ENCODE measurements at regions not wholly inside any gene's neighbourhood (a gene's known extent, or its start where the extent isn't known, plus 50 kb on each side); places are given as distances from the start of the nearest gene placed in this dataset.
"Not testable (repeated sequence)": the region's sequence is repeated elsewhere in the genome, so short reads cannot be mapped to it uniquely, and the experiment has no call there.

DNA sequence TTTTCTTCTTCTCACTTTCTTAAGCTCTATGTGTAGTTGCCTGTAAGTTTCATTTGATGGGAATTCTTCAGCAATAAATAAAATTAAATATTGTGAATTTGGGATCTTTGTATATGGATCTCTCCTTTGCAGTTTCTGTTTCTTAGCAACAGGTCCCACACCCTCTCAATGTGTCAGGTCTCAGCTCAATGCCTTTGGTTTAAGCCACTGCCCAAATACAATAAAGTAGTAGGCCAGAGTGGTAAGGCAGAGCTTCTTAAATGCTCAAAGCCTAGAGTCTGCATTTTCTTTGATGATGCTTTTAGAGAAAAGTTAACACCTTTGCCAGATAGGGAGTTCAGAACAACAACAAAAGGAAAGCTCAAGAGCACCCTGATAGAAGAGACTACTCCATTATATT, 343.7 kb downstream of the NSUN3 start:
- Mint-ChIP-seq H3K4me1 (no peaks in the 10 kb centered on the region), H3K27ac (no peak overlapping the region), H3K27me3 (no peaks in the 10 kb centered on the region), H3K4me3 (no peak overlapping the region), H3K36me3 (ENCODE audit: low read depth) (no peaks in the 10 kb centered on the region), H3K9me3 (no peaks in the 10 kb centered on the region)
- ChIA-PET CTCF (no interaction called here), POLR2A (no interaction called here)
- DNase-seq, result no peak

DNA sequence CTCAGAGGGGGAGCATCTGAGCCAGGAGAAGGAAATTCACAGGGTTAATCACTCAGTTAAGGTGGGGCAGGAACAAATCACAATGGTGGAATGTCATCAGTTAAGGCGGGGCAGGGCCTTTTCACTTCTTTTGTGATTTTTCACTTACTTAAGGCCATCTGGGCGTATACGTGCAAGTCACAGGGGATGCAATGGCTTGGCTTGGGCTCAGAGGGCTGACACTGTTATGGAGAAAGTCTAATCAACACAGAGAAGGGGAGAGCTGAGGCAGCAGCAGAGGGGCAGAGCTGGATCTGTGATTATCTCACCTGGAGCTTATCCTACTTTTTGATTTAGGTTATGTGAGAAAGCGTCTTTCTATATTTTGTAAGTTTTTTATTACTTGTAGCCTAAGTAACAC, 350.1 kb downstream of the NSUN3 start:
- H3K9me3 Mint-ChIP-seq; H3K27ac Mint-ChIP-seq; POLR2A ChIA-PET; H3K4me3 Mint-ChIP-seq; H3K36me3 Mint-ChIP-seq (ENCODE audit: low read depth); H3K27me3 Mint-ChIP-seq; CTCF ChIA-PET; H3K4me1 Mint-ChIP-seq; DNase-seq: not testable (repeated sequence)

DNA sequence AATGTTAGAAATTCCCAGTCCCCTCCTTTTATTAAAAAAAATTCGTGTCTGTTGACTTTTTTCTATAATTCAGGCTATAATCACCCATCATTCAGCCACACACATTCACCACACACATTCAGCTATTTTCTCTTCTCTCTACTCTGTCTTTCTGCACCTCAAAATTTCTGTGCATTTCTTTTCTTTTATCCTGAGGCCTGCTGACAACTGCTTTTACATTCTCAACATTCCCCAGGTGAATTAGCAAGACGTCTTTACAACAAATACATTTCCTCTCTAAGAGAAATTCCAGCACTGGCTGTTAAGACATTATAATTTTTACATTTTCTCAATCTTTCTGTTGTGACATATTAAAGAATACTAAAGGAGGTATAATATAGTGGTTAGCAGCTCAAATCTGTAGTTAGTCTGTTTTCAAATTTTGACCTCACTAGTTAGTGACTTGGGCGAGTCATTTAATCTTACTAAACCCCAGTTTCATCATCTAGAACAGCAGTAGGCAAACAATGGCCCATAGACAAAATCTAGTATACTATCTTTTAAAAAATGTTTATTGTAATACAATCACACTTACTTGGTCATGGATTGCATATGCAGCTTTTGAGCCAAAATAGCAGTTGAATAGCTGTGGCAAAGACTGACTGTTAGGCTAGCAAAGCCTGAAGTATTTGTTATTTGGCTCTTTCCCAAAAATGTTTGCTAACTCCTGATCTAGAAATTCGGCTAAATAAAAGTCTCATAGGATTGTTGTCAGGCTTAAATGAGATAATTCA, 350.7 kb downstream of the NSUN3 start:
- Mint-ChIP-seq H3K9me3 (no peaks in the 10 kb centered on the region), H3K27ac (no peak overlapping the region), H3K4me3 (no peak overlapping the region), H3K36me3 (ENCODE audit: low read depth) (no peaks in the 10 kb centered on the region), H3K27me3 (no peaks in the 10 kb centered on the region), H3K4me1 (no peaks in the 10 kb centered on the region)
- ChIA-PET POLR2A (no interaction called here), CTCF (no interaction called here)
- no peak for DNase-seq

DNA sequence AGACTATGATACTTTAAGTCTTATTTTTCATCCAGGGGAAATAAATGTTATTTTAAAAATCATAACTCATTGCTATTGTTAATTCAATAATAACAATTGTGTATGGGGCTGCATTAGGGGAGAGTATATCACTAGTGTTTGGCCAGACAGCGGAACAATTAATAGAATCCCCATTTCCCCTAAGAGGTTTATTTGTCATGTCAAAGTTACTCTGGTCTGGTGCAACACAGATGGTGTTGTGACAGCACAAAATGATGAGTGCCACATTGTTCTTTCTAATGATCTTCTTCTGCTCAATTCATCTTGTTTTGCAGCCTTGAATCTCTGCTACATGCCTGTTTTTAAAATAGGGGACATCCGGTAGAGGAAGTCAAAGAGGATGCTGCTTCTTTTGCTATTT, 351.6 kb downstream of the NSUN3 start:
- POLR2A ChIA-PET, result no interaction called here
- DNase-seq, result no peak
- H3K9me3 Mint-ChIP-seq, result peaks cover 3% of the 10 kb centered on the region
- no peak overlapping the region for H3K4me3 Mint-ChIP-seq
- no peak overlapping the region for H3K27ac Mint-ChIP-seq
- H3K36me3 Mint-ChIP-seq (ENCODE audit: low read depth), result no peaks in the 10 kb centered on the region
- H3K27me3 Mint-ChIP-seq, result no peaks in the 10 kb centered on the region
- H3K4me1 Mint-ChIP-seq, result no peaks in the 10 kb centered on the region
- CTCF ChIA-PET, result no interaction called here

DNA sequence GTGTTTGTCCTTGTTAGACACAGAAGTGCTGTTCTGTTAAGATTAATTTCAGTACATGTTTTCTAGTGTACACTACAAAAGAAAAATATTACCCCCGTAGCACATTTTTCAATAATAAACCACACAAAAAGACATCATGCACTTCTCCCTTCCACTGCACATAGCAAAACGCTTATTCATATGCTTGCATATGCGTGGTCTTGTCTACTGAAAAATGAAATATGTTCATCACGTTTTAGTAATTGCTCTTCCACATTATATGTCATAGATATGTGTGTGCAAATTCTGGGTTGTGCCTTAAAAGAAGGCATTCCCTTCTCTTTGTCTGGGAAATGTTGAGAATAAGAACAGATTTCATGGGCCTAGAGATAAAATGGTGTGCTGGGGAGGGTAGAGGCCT, 353.9 kb downstream of the NSUN3 start:
- CTCF ChIA-PET, result no interaction called here
- POLR2A ChIA-PET, result no interaction called here
- Mint-ChIP-seq H3K27me3 (no peaks in the 10 kb centered on the region), H3K36me3 (ENCODE audit: low read depth) (no peaks in the 10 kb centered on the region), H3K27ac (no peak overlapping the region), H3K4me3 (no peak overlapping the region), H3K9me3 (peaks cover 6% of the 10 kb centered on the region), H3K4me1 (no peaks in the 10 kb centered on the region)
- no peak for DNase-seq

DNA sequence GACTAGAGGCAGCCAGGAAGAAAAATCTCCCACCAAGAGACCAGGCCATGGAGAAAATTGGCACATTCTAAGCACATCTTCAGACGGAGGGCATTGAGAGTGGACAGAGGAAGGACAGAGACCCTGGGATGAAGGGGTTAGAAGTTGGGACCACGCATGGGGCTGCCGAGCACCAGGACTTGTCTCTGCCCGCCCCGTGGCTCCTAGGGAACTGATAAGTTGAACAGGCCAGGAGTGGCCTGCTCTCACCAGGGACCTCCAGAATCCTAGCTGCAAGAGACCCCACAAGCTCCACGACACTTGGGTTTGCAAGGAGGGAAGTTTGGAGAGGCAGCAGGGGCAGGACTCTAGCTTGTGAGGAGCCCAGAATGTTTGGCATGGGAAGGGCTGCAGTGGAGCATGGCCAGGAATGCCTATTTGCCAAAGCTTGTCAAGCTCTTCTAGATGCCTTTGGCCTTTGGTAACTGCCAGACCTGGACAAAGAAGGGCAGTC, 355.1 kb downstream of the NSUN3 start:
- Mint-ChIP-seq H3K27ac (no peak overlapping the region), H3K4me1 (no peaks in the 10 kb centered on the region), H3K9me3 (peaks cover 6% of the 10 kb centered on the region), H3K4me3 (no peak overlapping the region), H3K27me3 (no peaks in the 10 kb centered on the region), H3K36me3 (ENCODE audit: low read depth) (no peaks in the 10 kb centered on the region)
- ChIA-PET POLR2A (no interaction called here), CTCF (no interaction called here)
- DNase-seq, result no peak

DNA sequence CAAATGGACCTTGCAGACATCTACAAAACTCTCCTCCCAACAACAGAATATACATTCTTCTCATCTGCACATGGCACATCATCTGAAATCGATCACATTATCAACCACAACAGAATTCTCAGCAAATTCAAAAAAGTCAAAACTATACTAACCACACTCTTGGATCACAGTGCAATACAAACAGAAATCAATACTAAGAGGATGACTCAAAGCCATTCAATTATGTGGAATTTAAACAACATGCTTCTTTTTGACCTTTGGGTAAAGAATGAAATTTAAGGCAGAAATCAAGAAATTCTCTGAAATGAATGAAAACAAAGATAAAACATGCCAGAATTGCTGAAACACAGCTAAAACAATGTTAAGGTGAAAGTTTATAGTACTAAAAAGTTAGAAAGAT, 358.1 kb downstream of the NSUN3 start:
- H3K4me3 Mint-ChIP-seq, result no peak overlapping the region
- no peak overlapping the region for H3K27ac Mint-ChIP-seq
- peaks cover 6% of the 10 kb centered on the region for H3K9me3 Mint-ChIP-seq
- POLR2A ChIA-PET, result no interaction called here
- DNase-seq, result no peak
- CTCF ChIA-PET, result no interaction called here
- no peaks in the 10 kb centered on the region for H3K36me3 Mint-ChIP-seq (ENCODE audit: low read depth)
- H3K27me3 Mint-ChIP-seq, result no peaks in the 10 kb centered on the region
- H3K4me1 Mint-ChIP-seq, result no peaks in the 10 kb centered on the region

DNA sequence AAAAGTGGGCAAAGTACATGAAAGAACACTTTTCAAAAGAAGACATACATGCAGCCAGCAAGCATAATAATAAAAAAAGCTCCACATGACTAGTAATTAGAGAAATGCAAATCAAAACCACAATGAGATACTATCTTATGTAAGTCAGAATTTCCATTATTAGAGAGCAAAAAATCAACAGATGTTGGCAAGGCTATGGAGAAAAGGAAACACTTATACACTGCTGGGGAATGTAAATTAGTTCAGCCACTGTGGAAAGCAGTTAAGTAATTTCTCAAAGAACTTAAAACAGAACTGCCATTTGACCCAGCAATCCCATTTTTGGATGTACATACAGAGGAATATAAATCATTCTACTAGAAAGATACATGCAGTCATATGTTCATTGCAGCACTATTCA, 360.7 kb downstream of the NSUN3 start:
- no peak overlapping the region for H3K4me3 Mint-ChIP-seq
- H3K4me1 Mint-ChIP-seq, result no peaks in the 10 kb centered on the region
- no peaks in the 10 kb centered on the region for H3K36me3 Mint-ChIP-seq (ENCODE audit: low read depth)
- H3K27ac Mint-ChIP-seq, result no peak overlapping the region
- peaks cover 6% of the 10 kb centered on the region for H3K9me3 Mint-ChIP-seq
- ChIA-PET POLR2A (no interaction called here), CTCF (no interaction called here)
- DNase-seq, result no peak
- H3K27me3 Mint-ChIP-seq, result no peaks in the 10 kb centered on the region

DNA sequence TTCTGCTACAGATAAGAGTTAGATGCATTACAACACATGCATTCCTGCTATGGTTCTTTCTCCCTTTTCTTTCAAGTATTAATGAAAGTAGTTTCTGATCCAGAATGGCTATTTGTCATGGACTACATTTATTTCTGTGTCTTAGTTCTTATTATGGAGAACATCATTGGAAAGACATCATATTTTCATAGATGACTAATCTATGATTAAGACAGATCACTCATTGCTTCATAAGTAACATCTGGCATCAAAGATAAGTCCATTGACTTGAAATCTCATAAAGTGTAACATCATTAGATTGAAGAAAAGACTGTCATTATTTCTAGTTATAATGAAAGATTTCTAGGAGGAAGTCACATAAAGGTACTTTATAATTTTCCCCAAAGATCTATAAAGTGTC, 366.7 kb downstream of the NSUN3 start:
- no peak overlapping the region for H3K27ac Mint-ChIP-seq
- CTCF ChIA-PET, result no interaction called here
- no peaks in the 10 kb centered on the region for H3K4me1 Mint-ChIP-seq
- no peaks in the 10 kb centered on the region for H3K9me3 Mint-ChIP-seq
- POLR2A ChIA-PET, result no interaction called here
- no peak overlapping the region for H3K4me3 Mint-ChIP-seq
- DNase-seq, result no peak
- H3K27me3 Mint-ChIP-seq, result no peaks in the 10 kb centered on the region
- H3K36me3 Mint-ChIP-seq (ENCODE audit: low read depth), result no peaks in the 10 kb centered on the region

DNA sequence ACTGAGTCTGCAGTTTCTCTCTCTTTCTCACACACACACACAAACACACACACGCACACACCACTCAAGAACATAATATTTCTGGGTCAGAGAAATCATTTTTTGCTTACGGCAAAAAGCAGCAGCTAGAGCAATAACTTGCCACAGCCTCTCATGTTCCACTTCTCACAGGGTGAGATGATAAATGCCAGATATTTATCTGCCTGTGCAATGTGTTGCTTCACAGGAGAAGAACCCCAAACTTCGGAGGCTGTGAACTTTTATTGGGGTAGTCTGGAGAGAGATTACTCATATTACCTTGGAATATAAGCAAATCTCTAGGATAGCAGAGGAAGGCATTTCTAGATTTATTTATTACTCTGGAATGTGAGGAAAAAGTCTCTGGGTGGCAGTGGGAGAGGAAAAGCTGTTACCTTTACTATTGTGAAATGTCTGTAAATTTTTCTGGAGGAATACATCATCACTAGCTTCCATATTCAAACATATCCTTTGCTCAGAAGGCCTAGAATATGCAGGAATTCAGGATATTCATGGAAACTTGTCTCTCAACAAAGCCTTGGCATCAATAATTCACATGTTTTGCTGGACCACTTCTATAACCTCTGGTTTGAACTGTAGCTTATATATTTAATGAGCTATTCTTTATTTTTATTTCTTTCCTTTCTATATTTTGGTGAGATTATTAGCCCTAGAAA, 369.2 kb downstream of the NSUN3 start:
- no peak overlapping the region for H3K4me3 Mint-ChIP-seq
- no peaks in the 10 kb centered on the region for H3K27me3 Mint-ChIP-seq
- ChIA-PET POLR2A (no interaction called here), CTCF (no interaction called here)
- no peaks in the 10 kb centered on the region for H3K9me3 Mint-ChIP-seq
- H3K36me3 Mint-ChIP-seq (ENCODE audit: low read depth), result no peaks in the 10 kb centered on the region
- no peak overlapping the region for H3K27ac Mint-ChIP-seq
- H3K4me1 Mint-ChIP-seq, result no peaks in the 10 kb centered on the region
- DNase-seq, result no peak

DNA sequence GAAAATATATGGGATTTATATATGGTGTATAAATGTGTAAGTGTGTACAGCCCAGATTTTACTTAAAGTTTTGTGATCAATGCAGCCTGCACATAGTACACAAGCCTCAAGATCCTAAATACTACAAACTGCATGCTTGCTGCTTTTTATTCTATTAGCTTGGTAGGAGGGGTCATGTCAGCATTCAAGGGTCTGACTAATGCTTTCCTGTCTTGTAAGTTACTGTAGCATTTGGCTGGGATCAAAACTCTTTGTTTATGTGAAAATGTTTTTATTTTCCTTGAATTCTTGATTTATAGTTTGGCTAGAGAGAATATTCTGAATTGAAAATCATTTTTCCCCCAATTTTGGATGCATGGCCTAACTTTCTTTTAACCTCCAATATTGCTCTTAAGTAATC, 370.9 kb downstream of the NSUN3 start:
- Mint-ChIP-seq H3K27me3 (no peaks in the 10 kb centered on the region), H3K9me3 (no peaks in the 10 kb centered on the region), H3K4me1 (no peaks in the 10 kb centered on the region), H3K36me3 (ENCODE audit: low read depth) (no peaks in the 10 kb centered on the region), H3K27ac (no peak overlapping the region), H3K4me3 (no peak overlapping the region)
- CTCF ChIA-PET, result no interaction called here
- DNase-seq, result no peak
- POLR2A ChIA-PET, result no interaction called here

DNA sequence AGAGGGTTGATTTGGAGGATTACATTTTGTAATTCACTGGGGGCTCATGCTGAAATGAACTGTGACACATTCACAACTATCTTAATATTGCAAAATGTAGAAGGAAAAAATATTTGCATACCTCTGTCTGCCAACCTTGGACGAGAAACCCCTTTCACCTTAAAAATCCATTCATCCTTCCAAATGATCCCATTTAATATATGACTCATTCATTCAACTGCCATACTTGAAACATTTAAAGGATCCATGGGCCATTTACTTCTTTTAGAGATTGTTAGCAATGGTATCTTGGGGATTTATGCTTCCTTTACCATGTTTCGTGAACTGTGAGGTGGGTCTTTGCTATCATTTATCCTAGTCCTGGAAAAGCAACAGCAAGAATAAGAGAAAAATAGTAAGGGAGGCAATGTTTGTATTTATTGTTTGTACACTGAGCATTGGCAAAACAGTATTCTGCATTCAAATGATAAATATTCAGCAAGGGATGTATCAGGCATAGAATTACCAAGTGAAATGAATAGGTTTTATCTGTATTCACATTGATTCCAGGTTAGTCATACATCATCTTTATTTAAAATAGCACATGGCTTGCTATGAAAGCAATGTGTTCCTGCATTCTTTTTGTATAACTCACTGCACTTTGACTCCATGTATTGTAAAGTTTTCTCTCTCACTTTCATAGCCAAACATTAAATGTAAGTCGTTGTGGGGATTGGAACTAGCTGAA, 378.1 kb downstream of the NSUN3 start:
- no peak for DNase-seq
- ChIA-PET CTCF (no interaction called here), POLR2A (no interaction called here)
- Mint-ChIP-seq H3K9me3 (peaks cover 2% of the 10 kb centered on the region), H3K27ac (no peak overlapping the region), H3K4me1 (no peaks in the 10 kb centered on the region), H3K4me3 (no peak overlapping the region), H3K27me3 (no peaks in the 10 kb centered on the region), H3K36me3 (ENCODE audit: low read depth) (no peaks in the 10 kb centered on the region)

DNA sequence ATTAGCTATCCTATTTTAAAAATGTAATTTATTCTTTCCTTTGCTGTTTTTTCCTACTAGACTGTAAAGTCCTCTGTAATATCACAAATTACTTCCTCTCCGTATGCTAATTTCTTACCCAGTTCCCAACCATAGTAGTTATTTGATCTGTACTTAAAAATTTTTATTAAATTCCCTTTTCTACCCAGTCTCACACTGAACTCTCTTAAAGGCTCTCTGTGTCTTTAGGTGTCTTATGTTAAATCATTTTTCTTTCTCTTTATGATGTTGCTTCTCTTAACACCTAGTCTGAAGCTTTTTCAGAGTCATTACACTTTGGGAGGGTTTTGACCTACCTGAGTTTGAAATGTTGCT, 378.6 kb downstream of the NSUN3 start:
- no peak for DNase-seq
- H3K9me3 Mint-ChIP-seq, result peaks cover 2% of the 10 kb centered on the region
- H3K4me3 Mint-ChIP-seq, result no peak overlapping the region
- ChIA-PET CTCF (no interaction called here), POLR2A (no interaction called here)
- no peaks in the 10 kb centered on the region for H3K4me1 Mint-ChIP-seq
- no peaks in the 10 kb centered on the region for H3K27me3 Mint-ChIP-seq
- H3K36me3 Mint-ChIP-seq (ENCODE audit: low read depth), result no peaks in the 10 kb centered on the region
- H3K27ac Mint-ChIP-seq, result no peak overlapping the region

DNA sequence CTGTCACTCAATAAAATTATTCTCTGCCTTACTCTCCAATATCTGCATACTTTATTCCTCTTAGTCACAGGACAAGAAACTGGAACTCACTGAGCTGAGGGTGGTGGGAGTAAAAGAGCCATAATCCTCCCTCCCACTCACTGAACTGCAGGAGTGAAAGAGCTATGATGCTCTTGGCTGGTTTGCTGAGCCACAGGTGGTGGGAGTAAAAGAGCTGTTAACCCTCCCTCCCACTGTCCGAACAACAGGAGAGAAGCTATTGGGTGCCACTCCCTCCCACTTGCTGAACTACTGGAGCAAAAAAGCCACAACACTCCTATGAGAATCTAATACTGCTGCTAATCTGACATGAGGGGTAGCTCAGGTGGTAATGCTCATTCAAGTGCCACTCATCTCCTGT, 391.0 kb downstream of the NSUN3 start:
- Mint-ChIP-seq H3K9me3 (no peaks in the 10 kb centered on the region), H3K27me3 (no peaks in the 10 kb centered on the region), H3K4me3 (no peak overlapping the region), H3K36me3 (ENCODE audit: low read depth) (no peaks in the 10 kb centered on the region), H3K27ac (no peak overlapping the region), H3K4me1 (no peaks in the 10 kb centered on the region)
- CTCF ChIA-PET, result no interaction called here
- POLR2A ChIA-PET, result no interaction called here
- DNase-seq, result no peak

All from activated CD4-positive, alpha-beta T cell treated with anti-CD3 and anti-CD28 coated beads, Interleukin-2, amount 10 ng/mL, durations not matched to agents 7 days and 5 days (primary cell).